Thyroid gland (tissue), 4 donors: ENCODE measurements at regions not wholly inside any gene's neighbourhood (a gene's known extent, or its start where the extent isn't known, plus 50 kb on each side); places are given as distances from the start of the nearest gene placed in this dataset.
"Not testable (repeated sequence)": the region's sequence is repeated elsewhere in the genome, so short reads cannot be mapped to it uniquely, and the experiment has no call there.

Experiments
- CTCF ChIP-seq, 6 experiments: fragments of 200-600 bp in 3 of 6; fragments of 450-650 bp in 3 of 6; sonication (generic) in 3 of 6; IDR thresholded peaks; one replicate each; pipeline ENCODE4 v1.5.1; 2016 to 2019; ENCODE audit warnings: antibody characterized with exemption in 6 of 6, mild to moderate bottlenecking in 2 of 6, inconsistent platforms in 1 of 6, moderate library complexity in 1 of 6
- POLR2A ChIP-seq, 2 donors: fragments of 450-650 bp; IDR thresholded peaks; one replicate each; pipeline ENCODE4 v1.6.1; 2017; ENCODE audit warnings: antibody characterized with exemption in 2 of 2, mild to moderate bottlenecking in 2 of 2, moderate library complexity in 1 of 2

- TF ChIP-seq POLR2A, CTCF (IDR thresholded peaks at IDR 0.05): not testable (repeated sequence)
Measured at GRCh38 chr3:75901446-75901845, 116.1 kb upstream of the ZNF717 start.
